ENCODE measurements at regions not wholly inside any gene's neighbourhood (a gene's known extent, or its start where the extent isn't known, plus 50 kb on each side); places are given as distances from the start of the nearest gene placed in this dataset.
"Not testable (repeated sequence)": the region's sequence is repeated elsewhere in the genome, so short reads cannot be mapped to it uniquely, and the experiment has no call there.

DNA sequence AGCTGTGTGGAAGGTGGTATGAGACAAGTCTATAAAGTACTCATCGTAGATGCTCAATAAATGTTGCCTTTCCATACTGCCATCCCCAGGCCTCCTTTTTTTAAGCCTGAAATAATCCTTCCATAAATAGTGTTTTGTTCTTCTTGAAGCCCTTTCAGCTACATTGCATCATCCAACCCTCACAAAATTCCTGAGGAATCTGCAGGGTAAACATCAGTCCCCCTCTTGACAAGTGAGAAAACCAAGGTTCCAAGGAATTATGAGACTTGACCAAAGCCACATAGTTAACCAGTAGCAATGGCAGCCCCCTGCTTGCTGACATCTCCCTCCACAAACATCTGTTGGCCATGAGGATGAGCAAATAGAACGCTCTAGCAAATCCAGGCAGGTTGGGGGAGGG lies 89.7 kb upstream of the CCL1 start:
- H3K27me3 Mint-ChIP-seq (ENCODE audit: low read depth): peaks cover 31% of the 10 kb centered on the region
- no peaks in the 10 kb centered on the region for H3K9me3 Mint-ChIP-seq
- DNase-seq (ENCODE audit: low spot score): no peak
- H3K4me1 Mint-ChIP-seq (ENCODE audit: low read depth): no peaks in the 10 kb centered on the region
- no peak overlapping the region for H3K4me3 Mint-ChIP-seq
- H3K36me3 Mint-ChIP-seq (ENCODE audit: low read depth): no peaks in the 10 kb centered on the region
- H3K27ac Mint-ChIP-seq: no peak overlapping the region

GRCh38 chr17:34451313-34451712 lies 88.3 kb upstream of the CCL1 start:
- no peaks in the 10 kb centered on the region for H3K36me3 Mint-ChIP-seq (ENCODE audit: low read depth)
- peaks cover 26% of the 10 kb centered on the region for H3K27me3 Mint-ChIP-seq (ENCODE audit: low read depth)
- H3K4me1 Mint-ChIP-seq (ENCODE audit: low read depth): no peaks in the 10 kb centered on the region
- no peaks in the 10 kb centered on the region for H3K9me3 Mint-ChIP-seq
- DNase-seq (ENCODE audit: low spot score): no peak
- no peak overlapping the region for H3K4me3 Mint-ChIP-seq
- H3K27ac Mint-ChIP-seq: no peak overlapping the region

GRCh38 chr17:34447406-34447805 lies 84.4 kb upstream of the CCL1 start:
- Mint-ChIP-seq H3K9me3 (no peaks in the 10 kb centered on the region), H3K4me1 (ENCODE audit: low read depth) (no peaks in the 10 kb centered on the region), H3K27me3 (ENCODE audit: low read depth) (peaks cover 26% of the 10 kb centered on the region), H3K4me3 (no peak overlapping the region), H3K27ac (no peak overlapping the region), H3K36me3 (ENCODE audit: low read depth) (no peaks in the 10 kb centered on the region)
- no peak for DNase-seq (ENCODE audit: low spot score)

GRCh38 chr17:34445101-34445500 lies 82.1 kb upstream of the CCL1 start:
- Mint-ChIP-seq H3K9me3 (no peaks in the 10 kb centered on the region), H3K27ac (no peak overlapping the region), H3K27me3 (ENCODE audit: low read depth) (peaks cover 22% of the 10 kb centered on the region), H3K4me1 (ENCODE audit: low read depth) (no peaks in the 10 kb centered on the region), H3K4me3 (no peak overlapping the region), H3K36me3 (ENCODE audit: low read depth) (no peaks in the 10 kb centered on the region)
- no peak for DNase-seq (ENCODE audit: low spot score)

- peaks cover 20% of the 10 kb centered on the region for H3K27me3 Mint-ChIP-seq (ENCODE audit: low read depth)
- no peak overlapping the region for H3K27ac Mint-ChIP-seq
- no peaks in the 10 kb centered on the region for H3K4me1 Mint-ChIP-seq (ENCODE audit: low read depth)
- no peak for DNase-seq (ENCODE audit: low spot score)
- H3K36me3 Mint-ChIP-seq (ENCODE audit: low read depth): no peaks in the 10 kb centered on the region
- H3K9me3 Mint-ChIP-seq: no peaks in the 10 kb centered on the region
- H3K4me3 Mint-ChIP-seq: no peak overlapping the region
These were observed 80.8 kb upstream of the CCL1 start for GRCh38 chr17:34443619-34444469.

- Mint-ChIP-seq H3K9me3 (no peaks in the 10 kb centered on the region), H3K36me3 (ENCODE audit: low read depth) (no peaks in the 10 kb centered on the region), H3K4me3 (no peak overlapping the region), H3K27me3 (ENCODE audit: low read depth) (peaks cover 18% of the 10 kb centered on the region), H3K27ac (no peak overlapping the region), H3K4me1 (ENCODE audit: low read depth) (no peaks in the 10 kb centered on the region)
- DNase-seq (ENCODE audit: low spot score): no peak
These were observed 79.5 kb upstream of the CCL1 start for GRCh38 chr17:34442387-34443111.

- DNase-seq (ENCODE audit: low spot score): no peak
- Mint-ChIP-seq H3K4me3 (no peak overlapping the region), H3K36me3 (ENCODE audit: low read depth) (no peaks in the 10 kb centered on the region), H3K4me1 (ENCODE audit: low read depth) (no peaks in the 10 kb centered on the region), H3K27ac (no peak overlapping the region), H3K9me3 (no peaks in the 10 kb centered on the region), H3K27me3 (ENCODE audit: low read depth) (peaks cover 21% of the 10 kb centered on the region)
These were observed 74.2 kb upstream of the CCL1 start for GRCh38 chr17:34437188-34437587.

DNA sequence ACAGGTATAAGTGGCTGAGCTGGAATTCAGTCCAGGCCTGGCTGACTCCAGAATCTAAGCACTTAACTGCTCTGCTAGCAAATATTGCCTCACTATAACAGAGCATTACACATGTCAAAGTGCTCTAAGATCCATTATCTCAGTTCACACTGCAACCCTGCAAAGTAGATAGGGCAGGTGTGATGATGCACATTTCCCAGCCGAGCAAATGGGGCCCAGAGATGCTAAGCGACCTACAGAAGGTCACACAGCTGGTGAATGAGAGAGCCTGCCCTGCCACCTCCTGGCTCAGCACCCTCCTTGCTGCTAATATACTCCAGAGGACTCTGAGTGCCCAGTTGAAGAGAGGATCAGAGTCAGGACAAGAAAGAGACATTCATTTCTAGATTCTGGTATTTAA lies 73.6 kb upstream of the CCL1 start:
- H3K27me3 Mint-ChIP-seq (ENCODE audit: low read depth): peaks cover 23% of the 10 kb centered on the region

DNA sequence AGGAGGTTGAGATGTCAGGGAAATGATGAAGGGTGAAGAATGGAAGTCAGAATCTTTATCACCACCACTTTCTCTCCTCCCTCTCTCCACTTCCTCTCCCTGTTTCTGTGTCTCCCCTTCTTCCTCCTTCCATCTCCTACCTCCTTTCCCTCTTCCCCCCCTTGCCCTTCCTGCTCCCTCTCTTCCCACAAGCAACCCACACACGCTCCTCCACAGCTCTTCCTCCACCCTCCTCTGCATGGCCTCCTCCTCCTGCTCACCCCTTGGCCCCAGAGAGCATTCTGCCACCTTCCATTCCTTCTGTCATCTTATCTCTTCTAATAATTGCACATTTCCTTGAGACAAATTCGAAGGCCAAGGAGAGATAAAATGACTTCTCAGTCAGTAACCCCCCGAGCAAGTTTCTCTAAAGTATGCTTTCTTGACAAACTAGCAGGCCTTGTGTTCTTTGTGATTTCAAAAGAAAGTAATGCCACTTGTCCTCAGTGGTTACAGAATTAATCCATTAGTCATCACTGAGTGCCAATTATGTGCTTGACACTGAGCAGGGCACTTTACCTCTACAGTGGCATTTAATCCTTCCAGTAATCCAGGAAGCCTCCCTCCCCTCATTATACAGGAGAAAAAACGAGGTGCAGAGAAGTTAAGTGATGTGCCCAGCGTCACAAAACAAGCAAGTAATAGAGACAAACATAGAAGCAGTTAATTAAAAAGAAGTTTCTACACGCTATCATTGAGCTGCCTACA lies 72.3 kb upstream of the CCL1 start:
- Mint-ChIP-seq H3K27me3 (ENCODE audit: low read depth) (peaks cover 21% of the 10 kb centered on the region), H3K9me3 (no peaks in the 10 kb centered on the region), H3K36me3 (ENCODE audit: low read depth) (no peaks in the 10 kb centered on the region), H3K4me1 (ENCODE audit: low read depth) (no peaks in the 10 kb centered on the region), H3K27ac (no peak overlapping the region), H3K4me3 (no peak overlapping the region)
- no peak for DNase-seq (ENCODE audit: low spot score)

More for the DNA sequence above, 73.6 kb upstream of the CCL1 start:
- no peaks in the 10 kb centered on the region for H3K36me3 Mint-ChIP-seq (ENCODE audit: low read depth)
- no peaks in the 10 kb centered on the region for H3K9me3 Mint-ChIP-seq
- DNase-seq (ENCODE audit: low spot score): no peak
- H3K4me3 Mint-ChIP-seq: no peak overlapping the region
- no peaks in the 10 kb centered on the region for H3K4me1 Mint-ChIP-seq (ENCODE audit: low read depth)
- H3K27ac Mint-ChIP-seq: no peak overlapping the region

DNA sequence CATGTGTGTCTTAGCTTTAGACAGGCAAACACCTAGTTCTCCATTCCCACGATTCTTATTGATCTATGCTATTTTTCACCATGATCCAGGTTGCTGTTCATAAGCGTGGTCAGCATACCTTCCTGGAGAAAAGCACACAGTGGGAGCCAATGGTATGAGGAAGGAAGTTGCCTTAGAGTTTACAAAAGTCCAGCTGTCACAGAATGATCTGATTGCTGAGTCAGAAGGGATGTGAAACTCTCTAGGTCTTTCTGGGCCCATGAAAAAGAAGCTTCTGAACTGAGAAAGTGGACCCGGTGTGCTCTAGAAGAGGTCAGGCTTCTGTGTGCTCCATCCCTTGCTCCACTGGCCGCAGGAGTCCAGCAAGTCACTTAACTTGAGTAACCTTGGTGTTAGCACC lies 71.0 kb upstream of the CCL1 start:
- H3K27ac Mint-ChIP-seq: no peak overlapping the region
- H3K27me3 Mint-ChIP-seq (ENCODE audit: low read depth): peaks cover 27% of the 10 kb centered on the region
- no peaks in the 10 kb centered on the region for H3K4me1 Mint-ChIP-seq (ENCODE audit: low read depth)
- no peaks in the 10 kb centered on the region for H3K9me3 Mint-ChIP-seq
- H3K4me3 Mint-ChIP-seq: no peak overlapping the region
- DNase-seq (ENCODE audit: low spot score): no peak
- no peaks in the 10 kb centered on the region for H3K36me3 Mint-ChIP-seq (ENCODE audit: low read depth)

DNA sequence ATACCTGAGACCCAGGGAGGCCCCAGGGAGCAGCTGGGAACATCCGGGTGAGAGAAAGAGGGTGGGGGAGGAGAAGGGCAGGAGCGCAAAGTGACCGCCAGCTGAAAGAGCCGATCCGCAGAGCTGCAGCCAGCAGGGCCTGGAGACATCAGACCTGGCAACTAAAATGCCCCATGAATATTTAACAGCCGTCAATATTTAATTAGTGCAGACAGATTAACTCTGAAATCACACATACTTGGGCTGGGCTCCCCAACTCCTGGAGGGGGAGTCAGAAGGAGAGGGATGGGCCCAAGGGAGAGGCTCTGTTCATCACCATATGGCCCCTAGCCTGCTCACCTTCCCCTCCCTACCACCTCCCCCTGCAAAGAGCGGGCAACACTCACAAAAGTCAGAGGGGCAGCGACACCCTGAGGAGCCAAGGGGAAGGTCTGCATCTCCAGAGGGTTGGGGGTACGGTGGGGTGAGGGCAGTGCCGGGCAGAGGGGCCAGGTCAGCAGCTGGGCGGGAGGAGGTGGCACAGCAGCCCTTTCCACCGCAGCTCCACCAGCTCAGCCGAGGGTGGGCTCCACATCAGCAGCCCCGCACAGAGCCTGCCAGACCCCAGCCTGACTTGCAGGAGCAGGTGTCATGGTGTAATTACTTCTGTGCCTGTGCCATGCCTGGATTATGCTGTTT lies 61.9 kb upstream of the CCL1 start:
- Mint-ChIP-seq H3K27me3 (ENCODE audit: low read depth) (peaks cover 52% of the 10 kb centered on the region), H3K4me1 (ENCODE audit: low read depth) (peaks cover 9% of the 10 kb centered on the region), H3K9me3 (no peaks in the 10 kb centered on the region), H3K36me3 (ENCODE audit: low read depth) (no peaks in the 10 kb centered on the region), H3K4me3 (no peak overlapping the region), H3K27ac (no peak overlapping the region)
- DNase-seq (ENCODE audit: low spot score): no peak

DNA sequence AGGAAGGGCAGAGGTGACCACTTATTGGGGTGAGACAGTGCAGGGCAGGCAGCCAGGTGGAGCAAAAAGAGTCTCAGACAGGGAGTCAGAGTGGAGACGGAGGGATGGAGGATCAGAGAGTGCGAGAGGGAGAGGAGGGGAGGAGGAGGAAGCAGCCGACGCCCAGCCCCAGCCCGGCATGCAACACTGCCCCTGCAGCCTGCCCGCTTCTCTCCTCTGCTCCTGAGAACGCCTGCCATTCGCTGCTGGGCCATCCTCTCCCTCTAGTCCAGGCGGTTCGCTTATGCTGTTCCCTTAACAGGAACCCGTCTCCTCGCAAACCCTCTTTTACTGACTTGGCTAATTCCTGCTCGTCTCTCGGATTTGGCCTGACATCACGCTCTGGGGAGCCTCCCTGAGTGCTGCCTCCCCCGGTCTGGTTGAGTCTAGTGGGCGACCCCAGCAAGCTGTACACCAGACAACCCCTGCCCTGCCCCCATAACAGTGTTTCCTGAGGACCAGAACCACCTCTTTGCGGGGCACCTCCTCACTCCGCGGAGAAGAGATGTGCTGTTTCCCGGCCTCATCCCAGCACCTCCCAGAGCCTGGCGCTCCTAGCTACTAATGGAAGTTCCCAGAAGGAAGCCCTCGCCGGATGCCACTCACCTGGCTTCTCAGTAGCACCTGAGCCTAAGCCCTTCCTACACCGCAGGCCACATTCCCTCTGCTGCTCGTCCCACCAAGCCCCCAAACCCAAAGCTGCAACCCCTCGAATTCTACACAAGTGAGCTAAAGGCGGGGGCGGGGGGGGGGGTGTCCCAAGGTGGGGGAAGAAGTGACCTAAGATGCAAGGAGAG lies 61.2 kb upstream of the CCL1 start:
- Mint-ChIP-seq H3K27me3 (ENCODE audit: low read depth) (peaks cover 51% of the 10 kb centered on the region), H3K36me3 (ENCODE audit: low read depth) (no peaks in the 10 kb centered on the region), H3K4me3 (peak overlapping the region; percentile 35), H3K27ac (no peak overlapping the region), H3K9me3 (no peaks in the 10 kb centered on the region), H3K4me1 (ENCODE audit: low read depth) (peaks cover 9% of the 10 kb centered on the region)
- DNase-seq (ENCODE audit: low spot score): no peak

DNA sequence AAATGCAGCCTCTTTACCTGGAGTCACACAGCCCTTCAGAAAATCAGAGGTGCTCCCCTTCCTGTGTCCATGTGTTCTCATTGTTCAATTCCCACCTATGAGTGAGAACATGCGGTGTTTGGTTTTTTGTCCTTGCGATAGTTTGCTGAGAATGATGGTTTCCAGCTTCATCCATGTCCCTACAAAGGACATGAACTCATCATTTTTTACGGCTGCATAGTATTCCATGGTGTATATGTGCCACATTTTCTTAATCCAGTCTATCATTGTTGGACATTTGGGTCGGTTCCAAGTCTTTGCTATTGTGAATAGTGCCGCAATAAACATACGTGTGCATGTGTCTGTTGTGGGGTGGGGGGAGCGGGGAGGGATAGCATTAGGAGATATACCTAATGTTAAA lies 60.3 kb upstream of the CCL1 start:
- H3K9me3 Mint-ChIP-seq; H3K4me1 Mint-ChIP-seq (ENCODE audit: low read depth); DNase-seq (ENCODE audit: low spot score); H3K27ac Mint-ChIP-seq; H3K4me3 Mint-ChIP-seq; H3K36me3 Mint-ChIP-seq (ENCODE audit: low read depth): not testable (repeated sequence)
- peaks cover 47% of the 10 kb centered on the region for H3K27me3 Mint-ChIP-seq (ENCODE audit: low read depth)

All from T-helper 2 cell treated with Interferon-gamma antibody and Interleukin-4, amounts not matched to agents 5 μg/mL and 100 μg/mL, for 36 hours (primary cell).